IMR-90 (cell line): ENCODE measurements at regions not wholly inside any gene's neighbourhood (a gene's known extent, or its start where the extent isn't known, plus 50 kb on each side); places are given as distances from the start of the nearest gene placed in this dataset.
A peak's percentile ranks its signal among the peaks of the same experiment; 100 is the strongest.

Source experiments
- ATAC-seq: fragments of 200-7000 bp; cut with Tn5 transposase; 2 replicates; pipeline ENCODE4 v1.9.1; 2020; ENCODE audit warnings: low read depth, mild to moderate bottlenecking, moderate library complexity
- BruUV-seq: library from RNA; stranded (reverse); fragments of 400-500 nt; replicated peaks from 2 replicates; lab custom pipeline; 2021; lab: Mats Ljungman, UMichigan
- CTCF ChIA-PET: fragments of 300-600 bp; formaldehyde crosslinking; extraction: SDS; loops from one replicate; lab custom pipeline; 2021; ENCODE audit warnings: antibody characterized with exemption; lab: Yijun Ruan, JAX
- POLR2A ChIA-PET: fragments of 300-600 bp; sonication (Branson Sonifier 250); formaldehyde crosslinking; loops from one replicate; lab custom pipeline; 2022; ENCODE audit warnings: antibody characterized with exemption; ENCODE audit not compliant: unreplicated experiment; lab: Charles Lee
- DNase-seq: peaks from one replicate; pipeline ENCODE4 v3.0.0; 2013
- H2AFZ ChIP-seq: replicated peaks from 2 replicates; pipeline ENCODE3; 2013; ENCODE audit warnings: low read length, mild to moderate bottlenecking; ENCODE audit not compliant: poor library complexity
- H2AK5ac ChIP-seq: 2 replicates; pipeline ENCODE4 v1.6.1; 2013; ENCODE audit warnings: low read depth, low read length, inconsistent platforms
- H2AK9ac ChIP-seq: replicated peaks from 2 replicates; pipeline ENCODE3; 2013; ENCODE audit warnings: mild to moderate bottlenecking, low read depth, low read length, moderate library complexity; ENCODE audit not compliant: poor library complexity
- H2BK120ac ChIP-seq: 2 replicates; pipeline ENCODE4 v1.6.1; 2013; ENCODE audit warnings: low read depth, low read length, inconsistent platforms
- H2BK15ac ChIP-seq: 3 replicates; pipeline ENCODE4 v1.6.1; 2013; ENCODE audit warnings: low read depth, low read length, inconsistent platforms
- H2BK20ac ChIP-seq: 2 replicates; pipeline ENCODE4 v1.6.1; 2013; ENCODE audit warnings: low read depth, mild to moderate bottlenecking, inconsistent platforms, low read length, moderate library complexity
- H2BK5ac ChIP-seq: 2 replicates; pipeline ENCODE4 v1.6.1; 2013; ENCODE audit warnings: mild to moderate bottlenecking, low read depth, low read length, inconsistent platforms; ENCODE audit not compliant: poor library complexity, severe bottlenecking
- H3K14ac ChIP-seq: replicated peaks from 2 replicates; pipeline ENCODE4 v1.6.1; 2013; ENCODE audit warnings: low read depth, low read length, inconsistent platforms
- H3K18ac ChIP-seq: 2 replicates; pipeline ENCODE4 v1.6.1; 2013; ENCODE audit warnings: low read depth, low read length, control low read depth
- H3K23ac ChIP-seq: 2 replicates; pipeline ENCODE4 v1.6.1; 2013; ENCODE audit warnings: low read depth, low read length, inconsistent platforms
- H3K27ac ChIP-seq: 2 replicates; pipeline ENCODE4 v1.5.1; 2013; ENCODE audit warnings: mild to moderate bottlenecking, control low read depth, low read length; ENCODE audit not compliant: insufficient read depth
- H3K27me3 ChIP-seq: 2 replicates; pipeline ENCODE4 v1.6.1; 2013; ENCODE audit warnings: low read length; ENCODE audit not compliant: control insufficient read depth, insufficient read depth
- H3K36me3 ChIP-seq: 2 replicates; pipeline ENCODE4 v1.6.1; 2013; ENCODE audit warnings: low read length, mixed read lengths; ENCODE audit not compliant: control insufficient read depth, insufficient read depth
- H3K4ac ChIP-seq: 2 replicates; pipeline ENCODE4 v1.6.1; 2013; ENCODE audit warnings: low read depth, low read length, inconsistent platforms
- H3K4me1 ChIP-seq: 2 replicates; pipeline ENCODE4 v1.6.1; 2013; ENCODE audit warnings: low read length, mixed read lengths; ENCODE audit not compliant: control insufficient read depth, insufficient read depth
- H3K4me2 ChIP-seq: 2 replicates; pipeline ENCODE4 v1.6.1; 2013; ENCODE audit warnings: low read depth, mild to moderate bottlenecking, control low read depth, low read length, moderate library complexity
- H3K4me3 ChIP-seq: 2 replicates; pipeline ENCODE4 v1.5.1; 2013; ENCODE audit warnings: low read depth, mild to moderate bottlenecking, control low read depth, low read length, moderate library complexity; ENCODE audit not compliant: insufficient read depth
- H3K56ac ChIP-seq: 2 replicates; pipeline ENCODE4 v1.6.1; 2013; ENCODE audit warnings: low read length, inconsistent platforms; ENCODE audit not compliant: insufficient read depth; ENCODE audit errors: extremely low read depth
- H3K79me1 ChIP-seq, 2 experiments: 2 replicates each; pipeline ENCODE4 v1.6.1; 2013; ENCODE audit warnings: low read length in 2 of 2, inconsistent platforms in 1 of 2, low read depth in 1 of 2
- H3K9ac ChIP-seq: 2 replicates; pipeline ENCODE4 v1.6.1; 2013; ENCODE audit warnings: low read depth, low read length, control low read depth
- H3K9me1 ChIP-seq: 2 replicates; pipeline ENCODE4 v1.6.1; 2013; ENCODE audit warnings: low read length, inconsistent platforms; ENCODE audit not compliant: insufficient read depth
- H3K9me3 ChIP-seq: 2 replicates; pipeline ENCODE4 v1.6.1; 2013; ENCODE audit warnings: low read length; ENCODE audit not compliant: control insufficient read depth, insufficient read depth
- H4K20me1 ChIP-seq: 2 replicates; pipeline ENCODE4 v1.6.1; 2013; ENCODE audit warnings: low read length, inconsistent platforms; ENCODE audit not compliant: insufficient read depth
- H4K5ac ChIP-seq: 2 replicates; pipeline ENCODE4 v1.6.1; 2013; ENCODE audit warnings: mild to moderate bottlenecking, low read depth, low read length, control low read depth
- H4K8ac ChIP-seq, 2 experiments: 2 replicates each; pipeline ENCODE4 v1.6.1; 2013; ENCODE audit warnings: low read depth in 2 of 2, low read length in 2 of 2, control low read depth in 1 of 2, inconsistent platforms in 1 of 2
- H4K91ac ChIP-seq: 2 replicates; pipeline ENCODE4 v1.6.1; 2013; ENCODE audit warnings: low read depth, low read length, inconsistent platforms; ENCODE audit not compliant: insufficient read depth
- CEBPB ChIP-seq: IDR thresholded peaks from 2 replicates; pipeline ENCODE4 v1.6.1; 2012; ENCODE audit warnings: low read depth, low read length, improper control_type of control experiment
- CHD1 ChIP-seq: IDR thresholded peaks from 2 replicates; pipeline ENCODE4 v1.6.1; 2012; ENCODE audit warnings: low read depth, low read length, improper control_type of control experiment
- FOS ChIP-seq: fragments of 150-350 bp; IDR thresholded peaks from 2 replicates; pipeline ENCODE4 v1.6.1; 2016; ENCODE audit warnings: low read depth, low read length
- MAFK ChIP-seq: IDR thresholded peaks from 2 replicates; pipeline ENCODE4 v1.6.1; 2012; ENCODE audit warnings: low read depth, low read length, improper control_type of control experiment
- MAZ ChIP-seq: IDR thresholded peaks from 2 replicates; pipeline ENCODE4 v1.6.1; 2012; ENCODE audit warnings: low read depth, mild to moderate bottlenecking, low read length, improper control_type of control experiment, moderate library complexity, borderline replicate concordance
- MXI1 ChIP-seq: IDR thresholded peaks from 2 replicates; pipeline ENCODE4 v1.6.1; 2012; ENCODE audit warnings: low read depth, mild to moderate bottlenecking, low read length, moderate library complexity, borderline replicate concordance
- NFE2L2 ChIP-seq: fragments of 150-350 bp; IDR thresholded peaks from 2 replicates; pipeline ENCODE4 v1.6.1; 2016; ENCODE audit warnings: low read depth, mild to moderate bottlenecking, low read length
- POLR2A ChIP-seq: IDR thresholded peaks from 2 replicates; pipeline ENCODE4 v1.6.1; 2012; ENCODE audit warnings: mild to moderate bottlenecking, low read depth, low read length
- RAD21 ChIP-seq: IDR thresholded peaks from 2 replicates; pipeline ENCODE4 v1.6.1; 2012; ENCODE audit warnings: low read length, improper control_type of control experiment
- RCOR1 ChIP-seq: IDR thresholded peaks from 2 replicates; pipeline ENCODE4 v1.6.1; 2012; ENCODE audit warnings: mild to moderate bottlenecking, low read length, improper control_type of control experiment; ENCODE audit not compliant: insufficient replicate concordance
- SMC3 ChIP-seq: fragments of 150-350 bp; IDR thresholded peaks from 2 replicates; pipeline ENCODE4 v1.6.1; 2016; ENCODE audit warnings: low read depth, mild to moderate bottlenecking, antibody characterized with exemption, low read length, moderate library complexity
- USF2 ChIP-seq: fragments of 150-350 bp; IDR thresholded peaks from 2 replicates; pipeline ENCODE4 v1.6.1; 2017; ENCODE audit warnings: mild to moderate bottlenecking, antibody characterized with exemption, low read length, low read depth
- WGBS, 2 experiments: methylation state at CpG; one replicate each; pipeline versions ENCODE4 v1.1.5 to v1.1.7; 2013; ENCODE audit warnings: missing lambda C conversion rate in 2 of 2; ENCODE audit not compliant: insufficient read length in 1 of 2; ENCODE audit errors: extremely low coverage in 2 of 2; 5-methylcytosine and 5-hydroxymethylcytosine counted together
- dilution Hi-C: fragments of 300-500 bp; cut with HindIII; formaldehyde crosslinking; loops from one replicate; pipeline ENCODE4 v1.14.3; 2018; ENCODE audit warnings: low sequenced_read_pairs; ENCODE audit not compliant: unreplicated experiment
- in situ Hi-C: fragments of 300-500 bp; cut with MboI; formaldehyde crosslinking; loops from 3 replicates; pipeline ENCODE4 v1.14.3; 2019; ENCODE audit warnings: low sequenced_read_pairs, inconsistent platforms, mixed read lengths
- intact Hi-C: fragments of 100-400 bp; cut with micrococcal nuclease; formaldehyde crosslinking; loops from 2 replicates; pipeline ENCODE4 v1.10.0; 2022

GRCh38 chr3:159604151-159604581, 384.5 kb upstream of the IL12A start:
- Histone ChIP-seq H2BK15ac (no peak overlapping the region), H3K23ac (no peak overlapping the region), H3K9ac (no peak overlapping the region), H2AK9ac (no peak overlapping the region), H4K91ac (no peak overlapping the region), H3K79me1 (no peaks in the 10 kb centered on the region), H3K4me1 (peaks cover 2% of the 10 kb centered on the region; the same call in 1 of the 2 replicates), H3K14ac (no peak overlapping the region), H4K20me1 (no peaks in the 10 kb centered on the region), H2AK5ac (no peak overlapping the region), H4K5ac (no peak overlapping the region), H2BK120ac (no peak overlapping the region), H3K27me3 (no peaks in the 10 kb centered on the region), H3K9me3 (peaks cover 13% of the 10 kb centered on the region), H3K27ac (no peak overlapping the region; the same call in 1 of the 2 replicates), H4K8ac (no peak overlapping the region), H3K9me1 (peaks cover 2% of the 10 kb centered on the region), H3K4me2 (no peak overlapping the region), H3K18ac (no peak overlapping the region), H3K56ac (no peak overlapping the region), H3K4ac (no peak overlapping the region), H3K4me3 (no peak overlapping the region), H2BK5ac (no peak overlapping the region), H2AFZ (peak overlapping the region; percentile 50), H3K36me3 (no peaks in the 10 kb centered on the region), H2BK20ac (no peak overlapping the region)
- DNase-seq = peak; percentile 68
- dilution Hi-C loops (no loop called here), intact Hi-C loops (no loop called here), in situ Hi-C loops (loop anchor here (10.0 kb wide), 1 partner anchor 401 kb away; no protein-coding TSS in a partner anchor)
- BruUV-seq = no TSS peak
- CTCF ChIA-PET = no interaction called here
- POLR2A ChIA-PET = interaction anchor here (0.8 kb wide), 1 partner anchor 44 kb away, joined by 4 read pairs; no protein-coding TSS in a partner anchor
- WGBS, 2 experiments = 13% methylated on average over 1 of the region's 5 CpGs; no CpG with 5 or more reads in 1 of the 2 experiments
- TF ChIP-seq POLR2A (no peak), RAD21 (no peak), FOS (no peak), CEBPB (no peak), MAFK (no peak), MXI1 (no peak), CHD1 (no peak), SMC3 (no peak), MAZ (no peak), USF2 (no peak), RCOR1 (no peak), NFE2L2 (no peak)
- peak; percentile 49; the same call in 1 of the 2 replicates for ATAC-seq
